HEK293 (cell line): ENCODE measurements at regions not wholly inside any gene's neighbourhood (a gene's known extent, or its start where the extent isn't known, plus 50 kb on each side); places are given as distances from the start of the nearest gene placed in this dataset.

Source experiments
- CTCF ChIA-PET: fragments of 350-600 bp; formaldehyde crosslinking; extraction: SDS; loops from one replicate; lab custom pipeline; 2021; ENCODE audit warnings: antibody characterized with exemption; lab: Yijun Ruan, JAX
- POLR2A ChIA-PET: fragments of 300-600 bp; formaldehyde crosslinking; extraction: SDS; loops from one replicate; lab custom pipeline; 2020; ENCODE audit warnings: antibody characterized with exemption, inconsistent platforms; lab: Yijun Ruan, JAX
- H3K27ac ChIP-seq: fragments of 200-500 bp; sonication (Bioruptor generic); 2 replicates; pipeline ENCODE4 v1.5.1; 2014; ENCODE audit warnings: low read depth, low read length, control low read depth, inconsistent platforms; ENCODE audit errors: extremely low read depth
- H3K36me3 ChIP-seq, 2 experiments: fragments of 200-500 bp in 1 of 2; sonication (Bioruptor generic) in 1 of 2; 1 replicate in 1 of 2; 2 replicates in 1 of 2; pipeline ENCODE4 v1.5.1; 2014 to 2017; ENCODE audit warnings: inconsistent platforms in 2 of 2, low read length in 2 of 2; ENCODE audit not compliant: control insufficient read depth in 2 of 2, insufficient read depth in 1 of 2
- H3K4me1 ChIP-seq: fragments of 200-500 bp; sonication (Bioruptor generic); 2 replicates; pipeline ENCODE4 v1.5.1; 2014; ENCODE audit warnings: mild to moderate bottlenecking, low read length, inconsistent platforms; ENCODE audit not compliant: control insufficient read depth, insufficient read depth
- H3K4me3 ChIP-seq: 2 replicates; pipeline ENCODE4 v1.5.1; 2011; ENCODE audit warnings: low read depth, mild to moderate bottlenecking, control low read depth, low read length, moderate library complexity
- H3K9me3 ChIP-seq: fragments of 200-500 bp; sonication (Bioruptor generic); 2 replicates; pipeline ENCODE4 v1.5.1; 2014; ENCODE audit warnings: low read depth, low read length, inconsistent platforms; ENCODE audit not compliant: control insufficient read depth, insufficient read depth
- BCL11A ChIP-seq: fragments of 450-650 bp; formaldehyde crosslinking; IDR thresholded peaks from 2 replicates; pipeline ENCODE4 v1.5.1; 2016; ENCODE audit warnings: low read depth, missing biosample characterization, missing genetic modification characterization
- KLF1 ChIP-seq: fragments of 450-650 bp; formaldehyde crosslinking; IDR thresholded peaks from 2 replicates; pipeline ENCODE4 v1.5.1; 2016; ENCODE audit warnings: missing biosample characterization, missing genetic modification characterization
- ZFP3 ChIP-seq: fragments of 450-650 bp; formaldehyde crosslinking; IDR thresholded peaks from 2 replicates; pipeline ENCODE4 v1.5.1; 2016; ENCODE audit warnings: low read depth, missing biosample characterization, missing genetic modification characterization
- ZIC2 ChIP-seq: fragments of 450-650 bp; formaldehyde crosslinking; IDR thresholded peaks from 2 replicates; pipeline ENCODE4 v1.5.1; 2016; ENCODE audit warnings: missing biosample characterization, missing genetic modification characterization
- ZNF133 ChIP-seq: fragments of 450-650 bp; formaldehyde crosslinking; IDR thresholded peaks from 2 replicates; pipeline ENCODE4 v1.5.1; 2016; ENCODE audit warnings: missing biosample characterization, missing genetic modification characterization
- ZNF140 ChIP-seq: fragments of 450-650 bp; formaldehyde crosslinking; IDR thresholded peaks from 2 replicates; pipeline ENCODE4 v1.5.1; 2016; ENCODE audit warnings: missing biosample characterization, missing genetic modification characterization
- ZNF146 ChIP-seq: fragments of 450-650 bp; formaldehyde crosslinking; IDR thresholded peaks from 2 replicates; pipeline ENCODE4 v1.5.1; 2016; ENCODE audit warnings: missing biosample characterization, missing genetic modification characterization
- ZNF155 ChIP-seq: fragments of 450-650 bp; formaldehyde crosslinking; IDR thresholded peaks from 2 replicates; pipeline ENCODE4 v1.5.1; 2016; ENCODE audit warnings: missing biosample characterization, missing genetic modification characterization
- ZNF174 ChIP-seq: fragments of 450-650 bp; formaldehyde crosslinking; IDR thresholded peaks from 2 replicates; pipeline ENCODE4 v1.5.0; 2017; ENCODE audit warnings: missing biosample characterization, mild to moderate bottlenecking, missing genetic modification characterization
- ZNF202 ChIP-seq: fragments of 450-650 bp; formaldehyde crosslinking; IDR thresholded peaks from 2 replicates; pipeline ENCODE4 v1.5.1; 2016; ENCODE audit warnings: missing biosample characterization, missing genetic modification characterization, borderline replicate concordance
- ZNF221 ChIP-seq: fragments of 450-650 bp; formaldehyde crosslinking; IDR thresholded peaks from 2 replicates; pipeline ENCODE4 v1.5.1; 2017; ENCODE audit warnings: missing biosample characterization, missing genetic modification characterization, borderline replicate concordance
- ZNF23 ChIP-seq: fragments of 450-650 bp; formaldehyde crosslinking; IDR thresholded peaks from 2 replicates; pipeline ENCODE4 v1.5.1; 2016; ENCODE audit warnings: missing biosample characterization, missing genetic modification characterization, borderline replicate concordance
- ZNF248 ChIP-seq: fragments of 450-650 bp; formaldehyde crosslinking; IDR thresholded peaks from 2 replicates; pipeline ENCODE4 v1.5.1; 2017; ENCODE audit warnings: missing biosample characterization, missing genetic modification characterization
- ZNF354C ChIP-seq: fragments of 450-650 bp; formaldehyde crosslinking; IDR thresholded peaks from 2 replicates; pipeline ENCODE4 v1.5.1; 2016; ENCODE audit warnings: missing biosample characterization, missing genetic modification characterization, low read depth, borderline replicate concordance
- ZNF426 ChIP-seq: fragments of 450-650 bp; formaldehyde crosslinking; IDR thresholded peaks from 2 replicates; pipeline ENCODE4 v1.5.1; 2017; ENCODE audit warnings: missing biosample characterization, missing genetic modification characterization, mild to moderate bottlenecking, inconsistent platforms, moderate library complexity
- ZNF530 ChIP-seq: fragments of 450-650 bp; formaldehyde crosslinking; IDR thresholded peaks from 2 replicates; pipeline ENCODE4 v1.5.1; 2016; ENCODE audit warnings: low read depth, missing biosample characterization, missing genetic modification characterization
- ZNF555 ChIP-seq: fragments of 450-650 bp; formaldehyde crosslinking; conservative IDR thresholded peaks from 2 replicates; pipeline ENCODE4 v1.5.1; 2017; ENCODE audit warnings: missing biosample characterization, mild to moderate bottlenecking, missing genetic modification characterization, inconsistent platforms
- ZNF558 ChIP-seq: fragments of 450-650 bp; formaldehyde crosslinking; IDR thresholded peaks from 2 replicates; pipeline ENCODE4 v1.5.1; 2016; ENCODE audit warnings: missing biosample characterization, missing genetic modification characterization
- ZNF623 ChIP-seq: fragments of 450-650 bp; formaldehyde crosslinking; IDR thresholded peaks from 2 replicates; pipeline ENCODE4 v1.5.1; 2016; ENCODE audit warnings: missing biosample characterization, missing genetic modification characterization
- ZNF776 ChIP-seq: fragments of 450-650 bp; formaldehyde crosslinking; IDR thresholded peaks from 2 replicates; pipeline ENCODE4 v1.5.0; 2017; ENCODE audit warnings: missing biosample characterization, missing genetic modification characterization, borderline replicate concordance
- ZNF843 ChIP-seq: fragments of 450-650 bp; formaldehyde crosslinking; IDR thresholded peaks from 2 replicates; pipeline ENCODE4 v1.5.1; 2016; ENCODE audit warnings: missing biosample characterization, missing genetic modification characterization
- ZSCAN16 ChIP-seq: fragments of 450-650 bp; formaldehyde crosslinking; IDR thresholded peaks from 2 replicates; pipeline ENCODE4 v1.5.1; 2016; ENCODE audit warnings: missing biosample characterization, missing genetic modification characterization
- TF ChIP-seq, protein P1 (sequence below): fragments of 450-650 bp; formaldehyde crosslinking; IDR thresholded peaks from 2 replicates; pipeline ENCODE4 v1.5.1; 2016; ENCODE audit warnings: missing biosample characterization, missing genetic modification characterization
- TF ChIP-seq, protein P2 (sequence below): fragments of 450-650 bp; formaldehyde crosslinking; IDR thresholded peaks from 2 replicates; pipeline ENCODE4 v1.5.1; 2016; ENCODE audit warnings: missing biosample characterization, missing genetic modification characterization
- TF ChIP-seq, protein P3 (sequence below): fragments of 450-650 bp; formaldehyde crosslinking; IDR thresholded peaks from 2 replicates; pipeline ENCODE4 v1.5.1; 2016; ENCODE audit warnings: missing biosample characterization, missing genetic modification characterization
- TF ChIP-seq, protein P4 (sequence below): fragments of 450-650 bp; formaldehyde crosslinking; IDR thresholded peaks from 2 replicates; pipeline ENCODE4 v1.5.1; 2016; ENCODE audit warnings: missing biosample characterization, missing genetic modification characterization
- TF ChIP-seq, protein P5 (sequence below): fragments of 450-650 bp; IDR thresholded peaks from 2 replicates; pipeline ENCODE4 v1.5.1; 2018; ENCODE audit warnings: missing biosample characterization, missing genetic modification characterization
- TF ChIP-seq, protein P6 (sequence below): IDR thresholded peaks from 2 replicates; pipeline ENCODE4 v1.6.1; 2011; ENCODE audit warnings: mild to moderate bottlenecking, low read depth, low read length, borderline replicate concordance

DNA sequence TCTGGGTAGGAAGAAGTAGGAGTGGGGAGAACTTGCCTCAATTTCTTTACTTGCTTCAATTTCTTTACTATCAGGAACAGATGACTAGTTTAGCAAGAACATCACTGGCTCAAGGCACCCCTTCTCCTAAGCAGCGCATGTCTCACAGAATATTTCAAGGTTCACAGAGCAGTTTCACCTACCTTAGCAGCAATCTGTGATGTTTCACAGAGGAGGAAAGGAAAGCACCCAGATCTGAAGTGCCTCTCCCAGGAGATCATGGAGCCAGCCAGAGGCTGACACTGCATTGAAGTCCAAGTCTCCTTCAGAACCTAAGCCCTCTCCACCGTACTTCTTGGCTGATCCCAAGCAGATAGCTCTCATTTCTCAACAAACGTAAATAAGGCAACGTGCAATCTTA lies 118.7 kb upstream of the PCED1B start:
- TF ChIP-seq, protein P1, sequence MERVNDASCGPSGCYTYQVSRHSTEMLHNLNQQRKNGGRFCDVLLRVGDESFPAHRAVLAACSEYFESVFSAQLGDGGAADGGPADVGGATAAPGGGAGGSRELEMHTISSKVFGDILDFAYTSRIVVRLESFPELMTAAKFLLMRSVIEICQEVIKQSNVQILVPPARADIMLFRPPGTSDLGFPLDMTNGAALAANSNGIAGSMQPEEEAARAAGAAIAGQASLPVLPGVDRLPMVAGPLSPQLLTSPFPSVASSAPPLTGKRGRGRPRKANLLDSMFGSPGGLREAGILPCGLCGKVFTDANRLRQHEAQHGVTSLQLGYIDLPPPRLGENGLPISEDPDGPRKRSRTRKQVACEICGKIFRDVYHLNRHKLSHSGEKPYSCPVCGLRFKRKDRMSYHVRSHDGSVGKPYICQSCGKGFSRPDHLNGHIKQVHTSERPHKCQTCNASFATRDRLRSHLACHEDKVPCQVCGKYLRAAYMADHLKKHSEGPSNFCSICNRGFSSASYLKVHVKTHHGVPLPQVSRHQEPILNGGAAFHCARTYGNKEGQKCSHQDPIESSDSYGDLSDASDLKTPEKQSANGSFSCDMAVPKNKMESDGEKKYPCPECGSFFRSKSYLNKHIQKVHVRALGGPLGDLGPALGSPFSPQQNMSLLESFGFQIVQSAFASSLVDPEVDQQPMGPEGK (tag by site-specific recombination) = no peak
- TF ChIP-seq ZNF146 (tag by site-specific recombination) (no peak), BCL11A (tag by site-specific recombination) (no peak), ZIC2 (tag by site-specific recombination) (no peak), ZNF623 (tag by site-specific recombination) (no peak), ZSCAN16 (tag by site-specific recombination) (no peak), ZNF133 (no peak), ZNF555 (tag by site-specific recombination) (no peak), ZNF843 (tag by site-specific recombination) (no peak), ZNF248 (tag by site-specific recombination) (no peak), ZNF202 (no peak), KLF1 (tag by site-specific recombination) (no peak), ZNF23 (tag by site-specific recombination) (no peak), ZNF174 (tag by site-specific recombination) (no peak), ZNF221 (no peak), ZNF558 (no peak)
- TF ChIP-seq, protein P2, sequence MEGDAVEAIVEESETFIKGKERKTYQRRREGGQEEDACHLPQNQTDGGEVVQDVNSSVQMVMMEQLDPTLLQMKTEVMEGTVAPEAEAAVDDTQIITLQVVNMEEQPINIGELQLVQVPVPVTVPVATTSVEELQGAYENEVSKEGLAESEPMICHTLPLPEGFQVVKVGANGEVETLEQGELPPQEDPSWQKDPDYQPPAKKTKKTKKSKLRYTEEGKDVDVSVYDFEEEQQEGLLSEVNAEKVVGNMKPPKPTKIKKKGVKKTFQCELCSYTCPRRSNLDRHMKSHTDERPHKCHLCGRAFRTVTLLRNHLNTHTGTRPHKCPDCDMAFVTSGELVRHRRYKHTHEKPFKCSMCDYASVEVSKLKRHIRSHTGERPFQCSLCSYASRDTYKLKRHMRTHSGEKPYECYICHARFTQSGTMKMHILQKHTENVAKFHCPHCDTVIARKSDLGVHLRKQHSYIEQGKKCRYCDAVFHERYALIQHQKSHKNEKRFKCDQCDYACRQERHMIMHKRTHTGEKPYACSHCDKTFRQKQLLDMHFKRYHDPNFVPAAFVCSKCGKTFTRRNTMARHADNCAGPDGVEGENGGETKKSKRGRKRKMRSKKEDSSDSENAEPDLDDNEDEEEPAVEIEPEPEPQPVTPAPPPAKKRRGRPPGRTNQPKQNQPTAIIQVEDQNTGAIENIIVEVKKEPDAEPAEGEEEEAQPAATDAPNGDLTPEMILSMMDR (tag by site-specific recombination) = no peak
- TF ChIP-seq, protein P3, sequence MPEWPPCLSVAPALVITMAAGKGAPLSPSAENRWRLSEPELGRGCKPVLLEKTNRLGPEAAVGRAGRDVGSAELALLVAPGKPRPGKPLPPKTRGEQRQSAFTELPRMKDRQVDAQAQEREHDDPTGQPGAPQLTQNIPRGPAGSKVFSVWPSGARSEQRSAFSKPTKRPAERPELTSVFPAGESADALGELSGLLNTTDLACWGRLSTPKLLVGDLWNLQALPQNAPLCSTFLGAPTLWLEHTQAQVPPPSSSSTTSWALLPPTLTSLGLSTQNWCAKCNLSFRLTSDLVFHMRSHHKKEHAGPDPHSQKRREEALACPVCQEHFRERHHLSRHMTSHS (tag by site-specific recombination) = no peak
- TF ChIP-seq, protein P4, sequence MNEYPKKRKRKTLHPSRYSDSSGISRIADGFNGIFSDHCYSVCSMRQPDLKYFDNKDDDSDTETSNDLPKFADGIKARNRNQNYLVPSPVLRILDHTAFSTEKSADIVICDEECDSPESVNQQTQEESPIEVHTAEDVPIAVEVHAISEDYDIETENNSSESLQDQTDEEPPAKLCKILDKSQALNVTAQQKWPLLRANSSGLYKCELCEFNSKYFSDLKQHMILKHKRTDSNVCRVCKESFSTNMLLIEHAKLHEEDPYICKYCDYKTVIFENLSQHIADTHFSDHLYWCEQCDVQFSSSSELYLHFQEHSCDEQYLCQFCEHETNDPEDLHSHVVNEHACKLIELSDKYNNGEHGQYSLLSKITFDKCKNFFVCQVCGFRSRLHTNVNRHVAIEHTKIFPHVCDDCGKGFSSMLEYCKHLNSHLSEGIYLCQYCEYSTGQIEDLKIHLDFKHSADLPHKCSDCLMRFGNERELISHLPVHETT (tag by site-specific recombination) = no peak
- TF ChIP-seq, protein P5, sequence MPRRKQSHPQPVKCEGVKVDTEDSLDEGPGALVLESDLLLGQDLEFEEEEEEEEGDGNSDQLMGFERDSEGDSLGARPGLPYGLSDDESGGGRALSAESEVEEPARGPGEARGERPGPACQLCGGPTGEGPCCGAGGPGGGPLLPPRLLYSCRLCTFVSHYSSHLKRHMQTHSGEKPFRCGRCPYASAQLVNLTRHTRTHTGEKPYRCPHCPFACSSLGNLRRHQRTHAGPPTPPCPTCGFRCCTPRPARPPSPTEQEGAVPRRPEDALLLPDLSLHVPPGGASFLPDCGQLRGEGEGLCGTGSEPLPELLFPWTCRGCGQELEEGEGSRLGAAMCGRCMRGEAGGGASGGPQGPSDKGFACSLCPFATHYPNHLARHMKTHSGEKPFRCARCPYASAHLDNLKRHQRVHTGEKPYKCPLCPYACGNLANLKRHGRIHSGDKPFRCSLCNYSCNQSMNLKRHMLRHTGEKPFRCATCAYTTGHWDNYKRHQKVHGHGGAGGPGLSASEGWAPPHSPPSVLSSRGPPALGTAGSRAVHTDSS (tag by site-specific recombination) = no peak
- CTCF ChIA-PET = no interaction called here
- Histone ChIP-seq H3K4me1 (no peaks in the 10 kb centered on the region), H3K4me3 (no peak overlapping the region), H3K27ac (no peak overlapping the region), H3K9me3 (no peaks in the 10 kb centered on the region), H3K36me3 (no peaks in the 10 kb centered on the region)
- POLR2A ChIA-PET = no interaction called here

DNA sequence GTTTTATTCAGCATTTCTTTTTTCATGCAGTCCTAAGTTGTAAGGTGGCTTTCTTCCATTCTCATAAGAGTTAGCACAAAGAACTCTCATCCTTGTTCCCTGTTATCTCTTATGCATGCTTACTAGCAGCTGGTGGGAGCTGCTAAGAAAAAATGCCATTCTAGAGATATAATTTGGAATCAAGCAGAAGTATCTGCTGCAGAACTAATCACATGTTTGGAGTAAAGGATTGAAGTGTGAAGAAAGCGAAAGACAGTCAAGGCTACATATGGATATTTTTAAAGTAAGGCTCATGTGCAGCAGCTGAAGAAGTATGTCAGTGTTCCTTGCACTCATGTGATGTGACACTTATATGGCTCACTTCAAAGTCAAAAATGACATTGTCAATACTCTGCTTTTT lies 116.2 kb upstream of the PCED1B start:
- H3K9me3 ChIP-seq = no peaks in the 10 kb centered on the region
- POLR2A ChIA-PET = no interaction called here
- no peaks in the 10 kb centered on the region for H3K4me1 ChIP-seq
- CTCF ChIA-PET = interaction anchor here (0.6 kb wide), 3 partner anchors 18 to 285 kb away, joined by 3 to 6 read pairs (median 6); no protein-coding TSS in a partner anchor
- H3K36me3 ChIP-seq = no peaks in the 10 kb centered on the region
- no peak overlapping the region for H3K4me3 ChIP-seq
- H3K27ac ChIP-seq = no peak overlapping the region
- TF ChIP-seq ZNF776 (tag by site-specific recombination) (no peak), ZNF155 (tag by site-specific recombination) (no peak), ZNF354C (tag by site-specific recombination) (no peak), ZFP3 (tag by site-specific recombination) (no peak), ZNF426 (tag by site-specific recombination) (no peak), ZNF140 (no peak), ZNF530 (tag by site-specific recombination) (no peak)
- TF ChIP-seq, protein P6, sequence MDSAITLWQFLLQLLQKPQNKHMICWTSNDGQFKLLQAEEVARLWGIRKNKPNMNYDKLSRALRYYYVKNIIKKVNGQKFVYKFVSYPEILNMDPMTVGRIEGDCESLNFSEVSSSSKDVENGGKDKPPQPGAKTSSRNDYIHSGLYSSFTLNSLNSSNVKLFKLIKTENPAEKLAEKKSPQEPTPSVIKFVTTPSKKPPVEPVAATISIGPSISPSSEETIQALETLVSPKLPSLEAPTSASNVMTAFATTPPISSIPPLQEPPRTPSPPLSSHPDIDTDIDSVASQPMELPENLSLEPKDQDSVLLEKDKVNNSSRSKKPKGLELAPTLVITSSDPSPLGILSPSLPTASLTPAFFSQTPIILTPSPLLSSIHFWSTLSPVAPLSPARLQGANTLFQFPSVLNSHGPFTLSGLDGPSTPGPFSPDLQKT = no peak
